HG02885 (cell line): ENCODE measurements at regions not wholly inside any gene's neighbourhood (a gene's known extent, or its start where the extent isn't known, plus 50 kb on each side); places are given as distances from the start of the nearest gene placed in this dataset.

ENCODE experiments used
- ATAC-seq: cut with Tn5 transposase; IDR thresholded peaks from one replicate; pipeline ENCODE4 v1.9.1; 2021; ENCODE audit warnings: mild to moderate bottlenecking; ENCODE audit not compliant: unreplicated experiment, poor library complexity

DNA sequence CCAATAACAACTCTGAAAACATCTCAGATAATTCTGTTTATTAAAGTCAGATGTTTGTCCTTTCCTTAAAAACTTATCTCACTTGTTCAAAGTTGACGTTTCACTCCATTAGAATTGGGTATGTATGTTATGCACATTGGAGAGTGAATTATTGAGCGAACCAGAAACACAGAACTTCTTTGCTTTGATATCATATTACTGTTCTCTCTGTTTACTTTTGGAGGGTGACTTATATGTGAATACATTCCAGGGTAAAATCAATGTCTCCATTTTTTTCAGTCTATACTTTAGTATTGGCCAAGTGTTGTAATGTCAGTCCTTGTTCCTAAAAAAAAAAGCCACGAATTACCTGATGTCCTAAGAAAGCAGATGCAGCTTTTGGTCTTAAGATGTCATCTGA is 307.4 kb downstream of the CSNK1G3 start:
- ATAC-seq: no peak

DNA sequence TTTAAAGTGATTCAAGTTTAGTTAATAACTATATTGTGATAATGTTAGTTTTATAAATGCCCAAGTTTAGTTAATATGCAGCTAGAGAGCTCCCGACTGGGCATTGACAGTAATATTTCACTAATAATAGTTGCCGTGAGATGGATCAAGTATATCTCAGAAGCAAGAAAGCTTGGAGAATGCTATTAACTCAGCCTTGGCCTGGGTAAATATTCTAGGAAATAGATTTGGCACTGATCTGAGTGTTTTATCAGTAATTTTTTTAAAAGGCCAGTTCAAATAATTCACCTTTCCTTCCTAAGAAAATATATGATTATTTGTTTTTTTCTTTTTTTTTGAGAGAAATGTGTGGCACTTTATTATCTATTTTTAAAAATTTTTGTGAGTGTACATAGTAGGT is 305.3 kb downstream of the CSNK1G3 start:
- ATAC-seq: no peak

DNA sequence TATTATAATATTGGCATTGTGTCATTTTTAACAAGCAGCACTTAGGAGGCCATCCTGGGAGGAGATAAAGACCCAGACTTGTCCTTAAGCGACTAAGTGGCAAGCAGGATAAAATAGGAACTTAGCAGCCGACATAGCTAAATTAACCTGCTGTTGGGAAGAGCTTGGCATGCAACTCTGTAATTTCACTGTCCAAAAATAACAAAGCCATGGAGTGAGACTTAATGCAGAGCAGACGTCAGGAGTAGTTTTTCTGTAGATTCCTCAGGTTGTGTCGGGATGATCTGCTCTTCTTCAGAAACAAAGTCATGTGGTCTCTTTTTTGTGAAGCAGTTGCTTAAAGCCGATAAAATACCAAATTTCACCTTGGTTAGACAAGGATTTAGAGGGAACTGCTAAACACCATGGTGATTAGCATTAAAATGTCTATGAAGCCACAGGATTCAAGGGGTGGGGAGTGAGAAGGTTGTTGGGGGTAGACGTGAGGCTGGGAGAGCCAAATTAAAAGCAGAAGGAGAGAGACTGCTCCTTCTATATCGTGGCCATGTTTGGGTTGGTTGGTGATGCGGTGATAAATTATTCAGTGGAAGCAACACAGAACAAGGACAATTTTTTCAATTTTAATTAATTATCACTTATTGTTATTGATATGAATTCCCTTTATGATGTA is 303.0 kb downstream of the CSNK1G3 start:
- ATAC-seq: no peak

GRCh38 chr5:123813937-123814624 is 302.1 kb downstream of the CSNK1G3 start:
- no peak for ATAC-seq

GRCh38 chr5:123813264-123813663 is 301.3 kb downstream of the CSNK1G3 start:
- ATAC-seq: no peak

- ATAC-seq: no peak
Measured at GRCh38 chr5:123811831-123812230, 299.9 kb downstream of the CSNK1G3 start.

DNA sequence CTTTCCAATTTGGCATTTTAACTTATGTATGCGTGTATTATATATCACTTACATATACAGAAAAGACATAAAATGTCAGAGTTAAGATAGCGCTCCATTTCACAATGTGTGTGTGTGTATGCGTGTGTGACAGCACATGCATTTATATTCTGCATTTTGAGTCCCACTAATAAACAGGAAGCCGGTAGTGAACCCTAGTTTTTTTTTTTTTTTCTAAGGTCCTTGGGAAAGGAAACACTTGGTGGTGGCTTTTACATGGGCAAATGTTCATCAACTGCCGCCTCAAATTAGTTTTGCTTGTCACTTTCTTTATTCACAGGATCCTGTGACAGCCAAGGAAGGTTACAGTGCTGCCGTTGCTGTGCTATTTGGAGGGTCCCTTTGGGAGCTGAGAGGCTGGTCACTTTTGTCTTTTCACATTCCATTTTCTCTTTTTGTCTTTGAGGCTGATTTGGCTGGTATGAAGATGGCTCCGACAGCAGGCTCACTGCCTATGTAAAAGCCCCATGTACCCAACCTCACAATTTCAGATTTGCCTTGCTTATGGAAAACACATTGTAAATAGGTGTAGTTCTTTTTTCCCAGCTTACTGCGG is 298.9 kb downstream of the CSNK1G3 start:
- no peak for ATAC-seq

DNA sequence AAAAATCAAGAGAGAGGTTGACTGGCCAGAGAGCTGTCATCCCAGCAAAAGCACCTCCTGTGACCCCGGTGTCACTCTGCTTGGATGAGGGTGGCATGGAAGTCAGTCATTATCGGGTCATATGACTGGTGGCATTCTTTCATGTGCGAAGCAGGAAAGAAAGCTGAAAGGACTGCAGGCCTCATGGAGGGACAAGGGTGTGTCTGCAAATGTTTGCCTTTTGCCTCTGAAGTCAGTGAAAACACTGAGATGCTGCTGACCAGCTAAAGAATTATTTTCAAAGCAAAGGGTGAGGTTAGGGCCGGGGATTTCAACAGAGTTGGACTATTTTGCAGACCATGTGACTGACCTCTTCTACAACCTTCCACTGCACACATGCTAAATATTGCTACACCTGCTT is 298.3 kb downstream of the CSNK1G3 start:
- no peak for ATAC-seq

DNA sequence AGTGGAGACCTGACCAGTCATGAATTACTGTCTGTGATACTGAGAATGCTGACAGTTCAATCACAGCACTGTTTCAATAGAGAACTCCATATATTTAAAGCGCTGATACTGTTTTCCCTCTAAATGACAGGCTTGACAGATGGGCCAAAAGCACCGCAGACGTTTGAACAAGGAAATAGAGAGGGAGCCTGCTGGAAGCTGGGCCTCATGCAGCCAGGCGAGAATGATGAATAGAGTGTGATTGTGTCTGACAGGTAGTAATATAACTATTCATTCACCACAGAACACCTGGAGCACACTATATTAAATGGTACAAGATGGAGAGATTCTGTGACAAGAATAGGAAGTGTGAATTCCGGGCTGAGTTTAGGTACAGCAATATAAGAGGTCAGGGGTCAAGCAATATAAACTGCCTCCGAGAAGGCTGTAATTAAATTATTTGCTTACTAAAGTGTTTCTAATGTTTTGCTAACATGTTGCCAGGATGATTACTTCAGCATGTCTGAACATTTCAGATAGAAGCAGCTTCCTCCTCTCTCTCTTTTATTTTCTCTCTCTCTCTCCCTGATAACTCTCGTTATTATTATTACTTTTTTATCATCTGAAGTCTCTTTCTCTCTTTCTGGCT is 297.7 kb downstream of the CSNK1G3 start:
- no peak for ATAC-seq

GRCh38 chr5:123808461-123809380 is 296.7 kb downstream of the CSNK1G3 start:
- no peak for ATAC-seq

DNA sequence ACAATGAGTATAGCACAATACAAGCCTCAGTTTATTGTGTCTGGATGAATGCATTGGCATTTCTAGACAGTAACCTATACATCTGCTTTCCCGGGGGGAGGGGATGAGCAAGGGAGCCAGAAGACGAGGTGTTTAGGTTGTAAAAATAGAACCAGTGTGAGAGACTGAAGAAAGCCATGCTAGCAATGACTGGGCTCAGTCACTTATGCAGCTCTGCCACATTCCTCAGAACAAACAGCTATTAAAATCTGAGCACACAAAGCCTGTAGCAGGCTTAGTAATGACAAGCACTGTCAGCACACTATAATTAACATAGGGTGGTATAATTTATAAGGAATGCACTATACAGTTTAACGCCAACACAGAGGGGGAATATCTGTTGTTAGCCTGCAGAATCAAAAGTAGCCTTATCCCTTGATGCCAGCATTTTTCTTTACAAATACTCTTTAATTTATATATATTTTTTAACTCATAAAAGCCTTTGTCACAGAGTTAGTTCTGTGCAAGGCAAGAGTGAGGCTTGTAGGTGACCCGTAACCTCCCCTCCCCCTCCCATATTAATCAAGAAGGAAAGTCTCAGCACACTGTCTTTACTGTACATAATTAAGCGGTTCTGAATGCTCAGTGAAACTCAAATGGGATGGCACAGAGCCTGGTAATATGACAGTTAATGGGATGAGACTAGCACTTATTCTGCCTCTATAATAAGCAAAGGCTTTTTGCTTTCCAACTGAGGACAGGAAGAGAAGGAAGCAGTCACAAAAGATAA is 295.4 kb downstream of the CSNK1G3 start:
- no peak for ATAC-seq

GRCh38 chr5:123806644-123807043 is 294.7 kb downstream of the CSNK1G3 start:
- ATAC-seq: no peak

DNA sequence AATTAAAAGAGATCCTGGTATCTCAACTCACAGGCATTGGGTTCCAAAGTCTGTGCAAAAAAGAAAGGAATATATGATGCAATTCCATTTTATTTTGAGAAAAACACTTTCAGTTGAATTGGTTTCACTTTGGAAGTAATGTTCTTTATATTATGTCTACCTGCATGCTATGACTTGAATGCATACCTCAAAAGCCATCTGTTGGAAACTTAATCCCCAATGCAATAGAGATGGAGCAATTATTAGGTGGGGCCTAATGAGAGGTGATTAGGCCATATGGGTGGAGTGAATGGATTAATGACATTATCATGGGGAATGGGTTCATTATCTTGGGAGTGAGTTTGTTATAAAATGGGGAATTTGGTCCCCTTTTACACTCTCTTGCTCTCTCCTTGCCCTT is 293.3 kb downstream of the CSNK1G3 start:
- ATAC-seq: no peak

GRCh38 chr5:123803359-123803758 is 291.4 kb downstream of the CSNK1G3 start:
- ATAC-seq: no peak

DNA sequence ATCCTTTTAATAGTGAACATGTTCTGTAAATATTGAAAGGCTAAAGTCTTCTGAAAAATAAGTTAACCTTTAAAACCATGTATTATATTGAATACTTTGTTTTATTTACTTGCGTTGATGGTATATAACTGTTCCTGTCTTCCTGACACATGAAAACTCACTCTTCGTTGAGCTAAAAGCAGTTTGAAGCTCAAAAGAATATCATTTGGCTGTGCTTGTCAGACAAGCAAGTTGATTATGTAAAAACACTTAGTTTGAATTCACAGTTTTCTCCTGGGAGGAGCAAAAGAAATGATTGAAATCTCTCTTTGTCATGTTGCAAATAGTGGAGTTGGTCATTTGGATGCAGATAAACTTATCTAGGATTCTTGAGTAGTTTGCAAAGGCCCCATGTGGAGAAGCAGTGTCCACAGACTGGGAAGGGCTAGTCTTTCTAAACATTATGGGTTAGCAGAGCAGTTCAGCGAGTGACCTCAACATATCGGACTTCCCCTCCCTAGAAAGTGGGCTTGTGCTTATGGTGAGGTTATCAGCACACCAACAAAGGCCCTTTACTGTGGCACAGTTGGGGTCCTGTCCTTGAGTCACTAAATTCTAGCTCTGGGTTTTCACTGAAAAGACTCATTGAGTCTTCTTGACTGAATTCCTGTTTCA is 290.4 kb downstream of the CSNK1G3 start:
- ATAC-seq: no peak

DNA sequence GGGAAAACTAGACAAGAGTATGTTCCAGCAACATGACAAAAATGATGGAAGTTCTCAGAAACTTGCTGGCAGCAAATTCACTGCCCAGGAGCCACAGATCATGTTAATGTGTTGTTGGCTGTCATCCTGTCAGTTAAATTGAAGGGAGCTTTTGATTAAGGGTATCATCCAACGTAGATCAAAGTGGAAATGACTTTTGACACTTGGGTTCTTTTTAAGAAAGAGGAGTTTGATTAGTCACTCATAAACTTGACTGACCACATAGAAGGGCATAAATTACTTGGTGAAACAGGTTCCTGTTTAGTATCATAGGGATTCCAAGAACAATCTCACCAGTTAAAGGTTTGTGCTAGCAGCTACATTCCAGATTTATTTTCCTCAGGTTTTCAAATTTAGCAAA is 288.7 kb downstream of the CSNK1G3 start:
- no peak for ATAC-seq

DNA sequence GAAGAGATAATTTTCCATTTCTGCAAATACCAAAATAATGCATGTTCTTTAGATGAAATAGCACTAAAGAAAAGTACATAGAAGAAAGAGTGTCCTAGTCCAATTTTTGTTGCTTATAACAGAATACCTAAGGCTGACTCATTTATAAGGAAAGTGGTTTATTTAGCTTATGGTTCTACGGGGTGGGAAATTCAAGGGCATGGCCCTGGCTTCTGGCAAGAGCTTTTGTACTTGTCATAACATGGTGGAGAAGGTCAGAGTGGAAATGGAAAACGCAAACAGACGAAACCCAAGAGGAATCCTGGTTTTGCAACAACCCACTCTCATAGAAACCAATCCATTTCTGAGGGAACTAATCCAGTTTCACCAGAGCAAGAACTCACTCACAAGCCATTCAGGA is 283.7 kb downstream of the CSNK1G3 start:
- ATAC-seq: no peak

DNA sequence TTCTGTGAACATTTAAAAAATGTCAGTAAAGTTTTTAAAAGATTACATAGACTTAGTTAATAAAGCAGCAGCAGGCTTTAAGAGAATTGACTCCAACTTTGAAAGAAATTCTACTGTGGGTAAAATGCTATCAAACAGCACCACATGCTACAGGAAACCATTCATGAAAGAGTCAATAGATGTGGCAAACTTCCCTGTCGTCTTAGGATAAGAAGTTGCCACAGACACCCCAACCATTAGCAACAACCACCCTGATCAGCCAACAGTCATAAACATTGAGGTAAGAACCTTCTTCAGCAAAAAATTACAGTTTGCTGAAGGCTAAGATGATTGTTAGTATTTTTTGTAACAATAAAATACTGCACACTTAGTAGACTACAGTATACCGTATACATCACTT is 278.2 kb downstream of the CSNK1G3 start:
- ATAC-seq: no peak

DNA sequence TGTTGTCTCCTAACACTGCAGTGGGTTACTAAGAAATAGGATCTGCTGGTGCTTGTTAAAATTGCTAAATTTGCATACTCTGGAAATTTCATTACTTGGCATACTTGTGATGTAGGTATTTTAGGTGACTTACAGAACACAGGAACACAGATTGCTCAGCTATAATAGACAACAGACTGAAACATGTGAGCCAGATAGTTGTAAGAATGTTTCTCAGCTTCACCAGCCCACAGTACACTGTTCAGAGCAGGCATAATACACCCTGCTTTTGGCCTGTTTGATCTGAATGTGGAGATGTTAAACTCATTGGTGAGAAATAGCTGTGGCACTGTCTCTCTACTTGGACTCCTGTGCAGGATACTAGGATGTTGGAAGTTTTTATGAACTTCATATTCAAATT is 275.7 kb downstream of the CSNK1G3 start:
- ATAC-seq: no peak
